Stimulated activated CD4-positive, alpha-beta T cell treated with anti-CD3 and anti-CD28 coated beads, Interleukin-2, amount 100 ng/mL, for 24 hours (primary cell): ENCODE measurements at regions not wholly inside any gene's neighbourhood (a gene's known extent, or its start where the extent isn't known, plus 50 kb on each side); places are given as distances from the start of the nearest gene placed in this dataset.
A peak's percentile ranks its signal among the peaks of the same experiment; 100 is the strongest.

Experiments used
- DNase-seq, 2 donors: peaks; one replicate each; pipeline ENCODE4 v3.0.0-alpha.2; 2020

GRCh38 chr6:14832427-14832826 is 413.4 kb upstream of the JARID2 start:
- DNase-seq: no peak

DNA sequence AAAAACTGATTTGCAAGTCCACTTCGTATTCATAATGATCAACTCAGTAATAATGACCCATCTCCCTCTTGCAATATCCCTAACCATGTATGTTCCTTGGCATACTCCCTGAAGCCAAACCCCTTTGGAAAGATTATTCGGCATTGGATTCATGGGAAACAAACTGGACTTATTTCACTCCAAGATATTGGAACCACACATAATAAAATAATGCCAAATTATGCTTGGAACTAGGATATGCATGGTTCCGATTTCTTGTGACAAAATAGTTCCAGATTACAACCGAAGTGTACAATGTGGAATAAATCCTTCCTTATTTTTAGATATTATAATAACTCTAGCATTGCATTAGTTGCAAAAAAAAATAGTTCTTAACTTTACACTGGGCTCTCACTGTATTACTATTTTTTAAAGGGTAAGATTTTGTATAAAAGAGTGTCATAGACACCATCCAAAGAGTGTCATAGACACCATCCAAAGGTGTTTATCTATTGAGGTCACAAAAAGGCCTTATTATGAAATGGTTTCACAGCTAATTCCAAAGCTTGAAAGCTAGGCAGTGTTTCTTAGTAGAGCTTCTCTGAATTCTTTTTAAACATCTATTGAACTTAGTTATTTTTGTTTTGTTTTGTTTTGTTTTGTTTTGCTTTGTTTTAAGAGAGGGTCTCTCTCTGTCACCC is 410.9 kb upstream of the JARID2 start:
- DNase-seq: no peak

GRCh38 chr6:14837435-14837834 is 408.4 kb upstream of the JARID2 start:
- DNase-seq: no peak

- no peak for DNase-seq
Observed at GRCh38 chr6:14838133-14838583, 407.7 kb upstream of the JARID2 start.

DNA sequence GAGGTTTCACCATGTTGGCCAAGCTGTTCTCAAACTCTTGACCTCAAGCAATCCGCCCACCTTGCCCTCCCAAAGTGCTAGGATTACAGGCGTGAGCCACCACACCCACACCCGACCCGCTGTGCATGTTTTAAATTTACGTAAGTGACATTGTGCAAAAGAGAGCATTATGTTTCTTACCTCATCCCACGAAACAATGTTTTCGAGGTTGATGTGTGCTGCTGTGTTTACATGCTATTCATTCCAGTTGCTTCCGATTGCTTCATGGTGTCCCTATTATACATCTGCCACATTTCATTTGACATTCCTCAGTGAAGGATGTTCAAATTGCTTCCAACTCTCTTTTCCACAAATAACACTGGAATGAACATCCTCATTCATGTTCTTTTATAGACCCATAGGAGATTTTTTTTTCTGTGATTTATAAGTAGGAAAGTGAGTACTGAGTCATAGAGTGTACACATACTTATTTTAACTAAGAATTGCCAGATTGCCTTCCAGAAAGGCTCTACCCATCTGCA is 403.9 kb upstream of the JARID2 start:
- DNase-seq: no peak

DNA sequence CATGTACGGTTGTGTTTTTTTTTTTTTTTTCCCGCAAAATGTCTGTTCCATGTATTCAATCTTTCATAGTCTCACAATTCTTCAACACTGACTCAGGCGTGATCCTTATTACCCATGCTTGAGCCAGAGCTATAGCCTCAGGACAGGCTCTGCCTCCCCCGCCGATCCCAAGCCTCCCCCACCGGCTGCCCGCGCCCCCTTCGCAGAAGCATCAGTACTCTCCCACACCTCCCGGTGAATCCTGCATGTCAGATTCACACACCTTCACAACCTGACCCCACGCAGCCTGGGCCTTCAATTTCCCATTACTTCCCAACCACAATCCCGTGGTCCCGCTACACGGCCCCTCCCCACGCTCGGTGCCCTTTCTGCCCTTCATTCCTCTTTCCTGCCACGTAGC is 401.5 kb upstream of the JARID2 start:
- DNase-seq: no peak

GRCh38 chr6:14848019-14848418 is 397.9 kb upstream of the JARID2 start:
- no peak for DNase-seq

DNA sequence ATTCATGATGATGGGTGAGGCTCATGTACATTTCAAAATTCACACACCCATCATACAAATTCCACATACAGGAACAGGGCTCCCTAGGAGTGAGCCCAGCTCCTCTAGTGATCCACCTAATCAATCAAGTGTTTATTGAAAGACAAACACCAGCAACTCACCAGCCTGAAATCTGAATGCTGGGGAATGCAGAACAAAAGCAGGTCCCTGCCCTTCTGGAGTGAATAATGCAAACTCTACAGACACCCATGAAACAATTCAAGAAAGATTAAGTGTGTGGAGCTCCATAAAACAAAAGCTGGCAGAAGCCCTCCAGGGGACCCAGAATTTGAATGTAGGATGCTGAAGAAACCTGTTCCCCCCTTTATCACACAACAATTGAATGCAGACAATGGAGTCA is 396.7 kb upstream of the JARID2 start:
- DNase-seq: no peak

DNA sequence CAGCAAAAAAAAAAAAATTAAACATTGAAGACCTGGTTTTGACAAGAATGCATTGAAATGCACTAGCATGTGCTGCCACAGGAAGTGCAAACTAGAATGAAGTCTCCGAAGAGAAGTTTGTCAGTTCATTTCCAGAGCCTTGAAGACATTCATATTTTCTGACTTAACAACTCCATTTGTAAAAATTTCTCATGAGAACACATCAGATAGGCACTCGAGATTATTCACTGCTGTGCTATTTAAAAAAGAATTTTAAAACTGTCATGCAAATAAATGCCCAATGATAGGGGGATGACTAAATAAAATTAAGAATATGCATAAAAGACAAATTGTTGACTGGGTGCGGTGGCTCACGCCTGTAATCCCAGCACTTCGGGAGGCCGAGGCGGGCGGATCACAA is 394.6 kb upstream of the JARID2 start:
- DNase-seq: no peak

DNA sequence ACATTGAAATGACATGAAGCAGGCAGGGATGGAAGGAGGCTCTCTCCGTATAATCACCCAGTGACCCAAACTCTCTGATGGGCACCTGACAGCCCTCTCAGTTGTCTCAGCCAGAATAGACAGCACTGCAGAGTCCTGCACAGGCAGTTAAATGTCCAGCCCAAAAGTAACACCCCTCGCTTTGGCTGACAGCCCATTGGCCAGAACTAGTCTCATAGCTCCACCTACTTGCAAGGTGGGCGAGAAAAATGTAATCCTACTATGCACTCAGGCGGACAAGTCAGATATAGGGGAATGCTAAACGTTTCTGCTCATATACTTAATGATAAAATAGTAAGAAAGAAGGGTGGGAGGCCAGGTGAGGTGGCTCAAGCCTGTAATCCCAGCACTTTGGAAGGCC is 393.5 kb upstream of the JARID2 start:
- DNase-seq: no peak

DNA sequence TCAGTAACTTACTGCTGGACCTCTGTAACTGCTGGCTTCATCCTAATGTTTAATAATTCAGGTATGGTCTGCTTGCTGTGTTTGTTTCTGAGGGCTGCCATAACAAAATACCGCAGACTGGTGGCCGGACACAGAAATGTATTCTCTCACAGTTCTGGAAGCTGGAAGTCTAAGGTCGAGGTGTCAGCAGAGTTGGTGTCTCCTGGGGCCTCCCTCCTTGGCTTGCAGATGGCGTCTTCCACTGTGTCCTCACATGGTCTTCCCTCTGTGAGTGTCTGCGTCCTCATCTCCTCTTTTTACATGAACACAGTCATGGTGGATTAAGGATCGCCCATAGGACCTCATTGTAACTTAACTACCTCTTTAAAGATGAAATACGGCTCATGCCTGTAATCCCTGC is 389.7 kb upstream of the JARID2 start:
- DNase-seq: no peak

- no peak for DNase-seq
Observed at GRCh38 chr6:14857001-14857400, 388.9 kb upstream of the JARID2 start.

DNA sequence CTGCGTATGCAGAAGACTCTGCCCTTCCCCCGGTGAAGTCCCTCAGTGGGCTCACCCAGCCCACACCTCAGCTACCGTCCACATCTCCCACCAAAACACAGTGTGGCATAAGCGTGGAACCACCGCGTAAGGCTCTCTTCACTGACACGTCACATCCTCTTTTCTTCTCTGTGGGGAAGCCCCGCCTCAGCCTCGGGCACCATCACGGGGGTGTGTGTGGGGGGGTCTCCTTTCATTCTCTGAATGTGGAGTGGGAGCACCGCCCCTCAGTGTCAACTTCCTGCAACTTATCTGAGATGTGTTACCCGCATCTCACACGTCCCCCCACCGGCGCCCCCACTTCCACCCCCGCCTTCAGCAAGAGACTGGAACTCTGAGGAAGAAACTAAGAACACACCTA is 388.4 kb upstream of the JARID2 start:
- peak; percentile 71 to 76 for DNase-seq

- DNase-seq: no peak
Observed at GRCh38 chr6:14858808-14859207, 387.1 kb upstream of the JARID2 start.

- DNase-seq: no peak
Observed at GRCh38 chr6:14860774-14861173, 385.1 kb upstream of the JARID2 start.

GRCh38 chr6:14861491-14861943 is 384.4 kb upstream of the JARID2 start:
- DNase-seq: peak in 1 of 2 donors; percentile 14

GRCh38 chr6:14862845-14863244 is 383.0 kb upstream of the JARID2 start:
- no peak for DNase-seq

GRCh38 chr6:14863902-14864850 is 381.7 kb upstream of the JARID2 start:
- no peak for DNase-seq

DNA sequence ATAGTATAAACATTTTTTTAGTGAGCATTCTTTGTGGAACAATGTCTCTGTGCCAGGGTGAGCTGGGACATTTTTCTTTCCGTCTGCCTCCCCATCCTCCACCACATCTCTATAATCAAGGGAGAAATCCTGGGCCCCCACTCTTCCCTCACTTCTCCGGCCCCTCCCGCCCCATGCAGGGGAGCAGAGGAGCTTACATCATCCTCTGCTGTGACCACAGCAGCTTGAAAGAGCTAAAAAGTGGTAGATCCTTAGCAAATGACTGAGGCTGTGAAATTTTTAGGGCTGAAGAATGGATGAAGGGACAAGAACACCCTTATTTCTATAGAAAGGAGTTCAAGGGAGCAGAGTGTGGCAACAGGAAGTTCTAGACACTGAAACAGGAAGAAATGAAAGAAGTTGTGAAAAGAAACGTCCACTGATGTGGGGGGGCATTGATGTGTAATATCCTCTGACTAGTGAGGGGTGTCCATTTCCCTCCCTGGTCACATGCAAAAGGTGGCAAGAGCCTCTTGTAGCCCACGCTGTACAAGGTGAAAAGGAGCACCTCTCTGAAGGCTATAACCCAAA is 380.3 kb upstream of the JARID2 start:
- no peak for DNase-seq

GRCh38 chr6:14867802-14868201 is 378.1 kb upstream of the JARID2 start:
- no peak for DNase-seq

DNA sequence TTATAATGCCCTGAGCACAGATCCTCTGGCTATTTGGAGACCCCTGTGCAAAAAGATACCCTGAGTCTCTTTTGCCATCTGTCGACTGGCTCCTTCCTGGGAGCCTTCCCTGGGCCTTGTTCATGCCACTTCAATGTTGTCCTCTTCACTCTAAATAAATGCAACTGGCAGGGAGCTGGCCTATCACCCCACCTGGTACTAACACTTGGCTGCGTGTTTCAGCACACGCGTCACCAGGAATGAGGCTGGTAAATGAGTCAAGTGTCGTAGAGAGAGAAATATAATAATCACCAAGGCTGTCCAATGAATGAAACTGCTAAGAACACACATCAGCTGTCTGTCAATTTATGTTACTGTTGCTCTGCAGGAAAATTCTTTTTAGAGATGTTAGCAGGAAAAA is 374.6 kb upstream of the JARID2 start:
- no peak for DNase-seq

- no peak for DNase-seq
Observed at GRCh38 chr6:14873101-14873500, 372.8 kb upstream of the JARID2 start.

- no peak for DNase-seq
Observed at GRCh38 chr6:14873781-14874441, 372.0 kb upstream of the JARID2 start.
